Psoas muscle (tissue), 7 donors: ENCODE measurements at regions not wholly inside any gene's neighbourhood (a gene's known extent, or its start where the extent isn't known, plus 50 kb on each side); places are given as distances from the start of the nearest gene placed in this dataset.

ENCODE experiments used
- ATAC-seq, 4 donors: fragments of 200-7000 bp; cut with Tn5 transposase; one replicate each; pipeline ENCODE4 v1.9.1; 2020; ENCODE audit warnings: moderate library complexity in 3 of 4, mild to moderate bottlenecking in 2 of 4
- DNase-seq, 2 donors: peaks; one replicate each; pipeline ENCODE4 v3.0.0-alpha.2; 2020
- H3K27ac ChIP-seq: fragments of 200-600 bp; one replicate; pipeline ENCODE4 v1.8.0; 2022
- H3K27me3 ChIP-seq, 3 donors: fragments of 200-600 bp in 1 of 3; one replicate each; pipeline versions ENCODE4 v1.6.1 to v1.8.0; 2013 to 2022; ENCODE audit warnings: low read length in 2 of 3, mild to moderate bottlenecking in 2 of 3, moderate library complexity in 1 of 3; ENCODE audit not compliant: insufficient read depth in 3 of 3
- H3K36me3 ChIP-seq, 2 donors: fragments of 200-600 bp in 1 of 2; one replicate each; pipeline versions ENCODE4 v1.6.1 to v1.8.0; 2013 to 2022; ENCODE audit warnings: low read depth in 1 of 2, mild to moderate bottlenecking in 1 of 2, moderate library complexity in 1 of 2; ENCODE audit not compliant: insufficient read depth in 1 of 2
- H3K4me1 ChIP-seq: fragments of 200-600 bp; one replicate; pipeline ENCODE4 v1.8.0; 2022
- H3K4me3 ChIP-seq: fragments of 200-600 bp; one replicate; pipeline ENCODE4 v1.8.0; 2022; ENCODE audit warnings: mild to moderate bottlenecking
- H3K9me3 ChIP-seq: fragments of 200-600 bp; one replicate; pipeline ENCODE4 v1.8.0; 2022
- CTCF ChIP-seq: fragments of 200-600 bp; IDR thresholded peaks from one replicate; pipeline ENCODE4 v1.8.0; 2022; ENCODE audit warnings: antibody characterized with exemption
- WGBS, 3 donors: extraction: QIAGEN DNeasy Blood & Tissue Kit; methylation state at CpG; one replicate each; pipeline versions ENCODE4 v1.1.6 to v1.1.7; 2013; 5-methylcytosine and 5-hydroxymethylcytosine counted together
- intact Hi-C, 2 donors: fragments of 100-400 bp; cut with DNase I; formaldehyde crosslinking; loops; one replicate each; pipeline versions ENCODE4 v1.11.0 to v1.14.2; 2022
- donor health status: healthy with polysubstance abuse.
- donor health status: DM: no; HTN: no; CAD: no; lungs with moderate emphysema.
- donor health status: Bipolar disorder and iron deficiency.
- donor health status: healthy.
- donor health status: DM: yes; HTN: yes; CAD: no.
- donor health status: DM: no; HTN: no; CAD: no.
- donor health status: DM: yes; HTN: yes; CAD: no.

DNA sequence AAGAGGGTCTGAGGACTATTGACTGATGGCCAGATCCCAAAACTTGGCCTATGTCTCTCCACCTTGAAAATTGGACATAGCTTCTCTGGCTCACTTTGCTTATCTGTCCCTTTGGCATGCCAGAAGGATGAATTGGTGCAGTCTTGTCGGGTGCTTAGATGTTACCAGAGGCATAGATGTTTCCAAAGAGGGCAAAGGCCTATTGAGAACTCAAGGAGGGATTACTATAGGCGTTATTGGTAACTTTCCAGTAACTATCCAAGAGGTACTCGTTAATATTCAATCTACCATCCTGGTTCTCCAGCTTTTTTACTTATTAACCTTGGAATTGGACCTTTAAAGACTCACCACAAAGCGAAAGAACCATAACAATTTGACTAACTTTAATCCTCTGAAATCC lies 368.3 kb upstream of the ESRRG start:
- Histone ChIP-seq H3K9me3 (no peaks in the 10 kb centered on the region), H3K36me3 (no peaks in the 10 kb centered on the region), H3K4me1 (no peaks in the 10 kb centered on the region), H3K4me3 (no peak overlapping the region), H3K27me3 (peaks cover 0 to 4% (median 0%) of the 10 kb centered on the region in 3 donors), H3K27ac (no peak overlapping the region)
- no peak for TF ChIP-seq CTCF
- peak in 1 of 4 donors; percentile 48 for ATAC-seq
- no peak for DNase-seq
- intact Hi-C loops = no loop called here
- 48 to 64% (median 57%) methylated on average over 4 of the region's 4 CpGs for WGBS, 3 donors

- peaks cover 0 to 4% (median 0%) of the 10 kb centered on the region in 3 donors for H3K27me3 ChIP-seq
- no peaks in the 10 kb centered on the region for H3K36me3 ChIP-seq
- H3K4me1 ChIP-seq = no peaks in the 10 kb centered on the region
- WGBS, 3 donors = 8 to 11% (median 8%) methylated on average over 24 of the region's 24 CpGs
- H3K9me3 ChIP-seq = no peaks in the 10 kb centered on the region
- peak overlapping the region; percentile 68 for H3K4me3 ChIP-seq
- intact Hi-C loops = no loop called here
- TF ChIP-seq CTCF = no peak
- DNase-seq = peak in 1 of 2 donors; percentile 14
- ATAC-seq = peak; percentile 21 to 69 (median 46)
- H3K27ac ChIP-seq = no peak overlapping the region
Measured at GRCh38 chr1:217090060-217090911, 367.1 kb upstream of the ESRRG start.

DNA sequence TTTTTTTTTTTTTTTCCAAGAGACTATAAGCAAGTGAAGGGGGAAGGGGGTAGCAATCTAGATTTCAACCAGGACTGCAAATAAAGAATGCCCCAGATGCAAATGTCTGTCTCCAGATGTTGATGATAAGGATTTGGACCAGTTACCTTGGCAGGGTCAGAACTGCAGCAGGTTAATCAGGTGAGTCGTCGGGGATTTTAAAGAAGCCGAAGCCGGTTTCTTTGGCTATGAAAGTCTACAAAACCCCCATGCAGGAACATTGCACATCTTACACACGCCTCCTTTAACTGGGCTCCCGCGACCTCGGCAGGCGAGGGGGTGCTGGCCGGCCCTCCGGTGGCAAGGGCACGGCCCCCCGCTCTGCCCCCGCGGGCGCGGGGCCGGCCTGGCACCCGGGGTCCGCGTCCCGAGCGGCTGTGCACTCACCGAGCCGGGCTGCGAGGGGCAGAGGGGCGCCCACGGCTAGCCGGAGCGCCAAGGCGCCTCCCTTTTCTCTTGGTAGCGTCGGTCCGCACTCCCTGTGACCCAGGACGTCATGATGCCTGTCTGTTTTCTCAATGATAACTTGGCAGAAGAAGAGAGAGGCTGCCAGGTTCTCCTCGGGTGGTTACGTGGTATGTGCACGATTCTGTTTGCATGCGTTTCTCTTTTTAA lies 366.3 kb upstream of the ESRRG start:
- WGBS, 3 donors = 1 to 4% (median 1%) methylated on average over 31 to 39 of the region's 39 CpGs
- Histone ChIP-seq H3K4me1 (no peaks in the 10 kb centered on the region), H3K27ac (no peak overlapping the region), H3K4me3 (peak overlapping the region; percentile 68), H3K27me3 (peaks cover 0 to 4% (median 0%) of the 10 kb centered on the region in 3 donors), H3K9me3 (no peaks in the 10 kb centered on the region), H3K36me3 (no peaks in the 10 kb centered on the region)
- ATAC-seq (peak; percentile 60 to 87 (median 76)), DNase-seq (peak; percentile 19 to 62)
- TF ChIP-seq CTCF = no peak
- intact Hi-C loops = no loop called here

DNA sequence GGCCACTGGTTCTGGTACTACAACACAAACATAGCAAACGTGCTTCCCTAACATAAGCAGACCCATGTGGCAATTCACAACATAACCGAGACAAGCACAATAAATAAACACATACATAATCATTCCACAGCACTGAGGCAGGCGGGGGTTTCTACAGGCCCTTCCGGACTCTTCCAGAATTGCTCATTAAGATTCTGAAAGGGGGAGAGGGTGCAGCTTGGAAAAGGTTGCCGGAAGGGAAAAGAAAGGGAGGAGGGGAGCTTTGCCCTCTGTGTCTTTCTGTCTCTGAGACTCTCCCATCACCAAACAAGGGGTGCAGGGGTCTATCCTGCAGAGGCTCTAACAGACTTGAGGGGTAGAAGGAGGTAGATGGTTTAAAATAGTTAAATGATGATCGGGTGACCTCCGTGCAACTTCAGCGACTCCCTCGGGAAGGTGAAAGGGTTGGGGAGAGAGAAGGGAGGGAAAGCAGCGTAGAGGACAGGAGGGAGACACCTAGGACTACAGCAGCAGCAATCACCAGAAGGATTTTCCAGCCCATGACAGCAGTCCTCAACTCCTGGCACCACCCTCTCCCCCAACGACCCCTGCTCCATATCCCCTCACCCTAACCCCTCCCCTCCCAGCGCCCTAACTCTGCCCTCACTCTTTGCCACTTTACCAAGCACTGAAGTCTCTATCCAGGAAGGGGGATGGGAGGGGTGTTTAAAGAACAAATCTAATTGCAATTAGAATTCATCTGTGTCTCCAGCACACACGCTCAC lies 365.5 kb upstream of the ESRRG start:
- no peak for ATAC-seq
- no peak overlapping the region for H3K27ac ChIP-seq

More for the DNA sequence above, 365.5 kb upstream of the ESRRG start:
- H3K36me3 ChIP-seq = no peaks in the 10 kb centered on the region
- peaks cover 0 to 4% (median 0%) of the 10 kb centered on the region in 3 donors for H3K27me3 ChIP-seq
- peak overlapping the region; percentile 68 for H3K4me3 ChIP-seq
- H3K9me3 ChIP-seq = no peaks in the 10 kb centered on the region
- intact Hi-C loops = no loop called here
- TF ChIP-seq CTCF = no peak
- WGBS, 3 donors = 24 to 30% (median 27%) methylated on average over 13 of the region's 13 CpGs
- H3K4me1 ChIP-seq = no peaks in the 10 kb centered on the region
- no peak for DNase-seq
